GM23338 (cell line): ENCODE measurements at regions not wholly inside any gene's neighbourhood (a gene's known extent, or its start where the extent isn't known, plus 50 kb on each side); places are given as distances from the start of the nearest gene placed in this dataset.

Source experiments
- EZH2 ChIP-seq: fragments of 200-600 bp; sonication (generic); IDR thresholded peaks from one replicate; pipeline ENCODE4 v1.8.0; 2017; ENCODE audit warnings: antibody characterized with exemption, mild to moderate bottlenecking, low read depth; ENCODE audit not compliant: unreplicated experiment
- TF ChIP-seq, protein P1 (sequence below), 2 experiments: fragments of 200-600 bp in 1 of 2; sonication (generic) in 1 of 2; conservative IDR thresholded peaks; 2 replicates each; pipeline versions ENCODE4 v1.5.1 to v1.6.1; 2016 to 2017; ENCODE audit warnings: antibody characterized with exemption in 2 of 2, low read depth in 2 of 2, mild to moderate bottlenecking in 2 of 2, moderate library complexity in 1 of 2

DNA sequence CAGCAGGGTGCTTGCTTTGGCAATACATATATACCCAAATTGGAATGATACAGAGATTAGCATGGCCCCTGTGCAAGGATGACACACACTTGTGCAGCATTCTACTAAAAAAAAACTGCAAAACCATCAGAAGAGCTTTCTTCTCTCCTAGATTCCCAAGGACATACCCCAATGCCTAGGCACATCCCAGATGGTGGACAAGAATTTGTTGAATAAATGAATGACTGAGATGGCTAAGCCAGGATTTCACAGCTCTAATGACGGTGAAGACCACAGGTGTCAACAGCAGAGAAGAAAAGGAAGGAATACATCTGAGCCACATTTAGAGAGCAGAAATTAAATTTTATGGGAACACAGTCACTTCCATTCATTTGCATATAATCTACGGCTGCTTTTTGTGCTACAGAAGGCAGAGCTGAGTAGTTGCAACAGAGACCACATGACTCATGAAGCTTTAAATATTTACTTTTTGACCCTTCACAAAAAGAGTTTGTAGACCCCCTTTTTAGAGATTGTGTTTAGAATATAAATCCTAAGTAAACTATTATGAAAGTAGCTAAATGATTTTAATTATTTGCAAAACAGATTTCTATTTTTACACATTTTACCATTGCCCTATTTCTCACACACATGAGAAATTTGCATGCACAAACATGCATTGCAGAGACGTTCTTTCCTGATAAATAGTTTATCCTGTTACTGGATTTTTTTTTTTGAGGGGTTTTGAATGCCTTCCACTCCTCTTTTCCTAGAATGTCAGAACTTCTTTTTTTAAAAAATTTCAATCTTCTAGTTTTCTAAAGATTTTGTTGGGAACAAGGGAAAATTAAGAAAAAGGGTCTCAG lies 119.0 kb downstream of the PMAIP1 start:
- no peak for TF ChIP-seq EZH2
- TF ChIP-seq, protein P1, sequence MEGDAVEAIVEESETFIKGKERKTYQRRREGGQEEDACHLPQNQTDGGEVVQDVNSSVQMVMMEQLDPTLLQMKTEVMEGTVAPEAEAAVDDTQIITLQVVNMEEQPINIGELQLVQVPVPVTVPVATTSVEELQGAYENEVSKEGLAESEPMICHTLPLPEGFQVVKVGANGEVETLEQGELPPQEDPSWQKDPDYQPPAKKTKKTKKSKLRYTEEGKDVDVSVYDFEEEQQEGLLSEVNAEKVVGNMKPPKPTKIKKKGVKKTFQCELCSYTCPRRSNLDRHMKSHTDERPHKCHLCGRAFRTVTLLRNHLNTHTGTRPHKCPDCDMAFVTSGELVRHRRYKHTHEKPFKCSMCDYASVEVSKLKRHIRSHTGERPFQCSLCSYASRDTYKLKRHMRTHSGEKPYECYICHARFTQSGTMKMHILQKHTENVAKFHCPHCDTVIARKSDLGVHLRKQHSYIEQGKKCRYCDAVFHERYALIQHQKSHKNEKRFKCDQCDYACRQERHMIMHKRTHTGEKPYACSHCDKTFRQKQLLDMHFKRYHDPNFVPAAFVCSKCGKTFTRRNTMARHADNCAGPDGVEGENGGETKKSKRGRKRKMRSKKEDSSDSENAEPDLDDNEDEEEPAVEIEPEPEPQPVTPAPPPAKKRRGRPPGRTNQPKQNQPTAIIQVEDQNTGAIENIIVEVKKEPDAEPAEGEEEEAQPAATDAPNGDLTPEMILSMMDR (conservative IDR thresholded peaks at IDR 0.05; ENCODE audit: low read depth in 2 of 2) = no peak
